ENCODE measurements at regions not wholly inside any gene's neighbourhood (a gene's known extent, or its start where the extent isn't known, plus 50 kb on each side); places are given as distances from the start of the nearest gene placed in this dataset.

DNA sequence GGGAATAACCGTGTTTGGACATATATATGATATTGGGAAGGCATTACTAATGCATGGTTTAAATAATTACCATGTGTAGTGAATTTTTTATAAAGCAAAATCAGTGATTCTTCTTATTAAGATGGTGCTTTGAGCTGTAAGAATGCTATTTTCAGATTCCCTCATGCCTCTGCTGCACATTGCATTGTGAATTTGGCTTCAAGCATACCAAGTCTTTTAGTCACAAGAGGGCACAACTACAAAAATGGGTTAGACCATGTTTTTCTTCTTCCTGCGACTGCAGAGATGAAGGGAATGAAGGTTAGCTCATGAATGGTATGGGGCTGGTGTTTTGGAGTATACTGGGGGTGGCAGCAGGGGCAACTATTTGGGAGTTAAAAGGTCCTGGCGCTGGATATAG is 320.1 kb downstream of the SLC4A3 start:
- no peaks in the 10 kb centered on the region for H3K27me3 ChIP-seq
- no peaks in the 10 kb centered on the region for H3K4me1 ChIP-seq
- DNase-seq (ENCODE audit: low spot score in 2 of 2): no peak
- no peak overlapping the region for H3K4me3 ChIP-seq
- H3K27ac ChIP-seq: no peak overlapping the region
- TF ChIP-seq POLR2A (IDR thresholded peaks at IDR 0.05): no peak
- no peak for TF ChIP-seq EP300 (IDR thresholded peaks at IDR 0.05)
- TF ChIP-seq, protein P1, sequence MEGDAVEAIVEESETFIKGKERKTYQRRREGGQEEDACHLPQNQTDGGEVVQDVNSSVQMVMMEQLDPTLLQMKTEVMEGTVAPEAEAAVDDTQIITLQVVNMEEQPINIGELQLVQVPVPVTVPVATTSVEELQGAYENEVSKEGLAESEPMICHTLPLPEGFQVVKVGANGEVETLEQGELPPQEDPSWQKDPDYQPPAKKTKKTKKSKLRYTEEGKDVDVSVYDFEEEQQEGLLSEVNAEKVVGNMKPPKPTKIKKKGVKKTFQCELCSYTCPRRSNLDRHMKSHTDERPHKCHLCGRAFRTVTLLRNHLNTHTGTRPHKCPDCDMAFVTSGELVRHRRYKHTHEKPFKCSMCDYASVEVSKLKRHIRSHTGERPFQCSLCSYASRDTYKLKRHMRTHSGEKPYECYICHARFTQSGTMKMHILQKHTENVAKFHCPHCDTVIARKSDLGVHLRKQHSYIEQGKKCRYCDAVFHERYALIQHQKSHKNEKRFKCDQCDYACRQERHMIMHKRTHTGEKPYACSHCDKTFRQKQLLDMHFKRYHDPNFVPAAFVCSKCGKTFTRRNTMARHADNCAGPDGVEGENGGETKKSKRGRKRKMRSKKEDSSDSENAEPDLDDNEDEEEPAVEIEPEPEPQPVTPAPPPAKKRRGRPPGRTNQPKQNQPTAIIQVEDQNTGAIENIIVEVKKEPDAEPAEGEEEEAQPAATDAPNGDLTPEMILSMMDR (IDR thresholded peaks at IDR 0.05): no peak
- no peaks in the 10 kb centered on the region for H3K36me3 ChIP-seq
- H3K9me3 ChIP-seq: no peaks in the 10 kb centered on the region
- 52 to 54% methylated on average over 3 of the region's 3 CpGs for WGBS, 2 donors

DNA sequence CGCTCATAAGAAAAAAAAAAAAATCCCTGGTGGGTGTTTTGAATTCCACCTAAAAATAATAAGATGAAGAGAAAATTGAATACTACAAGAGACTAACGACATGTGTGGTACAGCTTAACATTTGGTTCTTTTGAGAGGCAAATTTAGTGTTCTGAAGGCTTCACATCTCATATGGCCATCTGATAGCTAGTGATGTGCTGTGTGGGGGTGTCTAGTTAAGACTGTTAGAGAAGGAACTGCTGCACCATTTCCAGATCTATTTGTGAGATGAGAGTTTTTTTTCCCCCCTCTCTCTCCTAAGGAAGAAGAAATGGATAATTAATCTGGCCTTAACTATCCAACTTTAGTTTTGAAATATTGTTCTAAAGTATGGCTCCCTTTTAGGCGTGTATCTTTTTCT is 321.6 kb downstream of the SLC4A3 start:
- Histone ChIP-seq H3K4me3 (no peak overlapping the region), H3K36me3 (no peaks in the 10 kb centered on the region), H3K4me1 (no peaks in the 10 kb centered on the region), H3K27ac (no peak overlapping the region), H3K27me3 (no peaks in the 10 kb centered on the region), H3K9me3 (no peaks in the 10 kb centered on the region)
- 74 to 80% methylated on average over 3 of the region's 3 CpGs for WGBS, 2 donors
- TF ChIP-seq, protein P1 (IDR thresholded peaks at IDR 0.05): no peak
- TF ChIP-seq POLR2A (IDR thresholded peaks at IDR 0.05) (no peak), EP300 (IDR thresholded peaks at IDR 0.05) (no peak)
- no peak for DNase-seq (ENCODE audit: low spot score in 2 of 2)

DNA sequence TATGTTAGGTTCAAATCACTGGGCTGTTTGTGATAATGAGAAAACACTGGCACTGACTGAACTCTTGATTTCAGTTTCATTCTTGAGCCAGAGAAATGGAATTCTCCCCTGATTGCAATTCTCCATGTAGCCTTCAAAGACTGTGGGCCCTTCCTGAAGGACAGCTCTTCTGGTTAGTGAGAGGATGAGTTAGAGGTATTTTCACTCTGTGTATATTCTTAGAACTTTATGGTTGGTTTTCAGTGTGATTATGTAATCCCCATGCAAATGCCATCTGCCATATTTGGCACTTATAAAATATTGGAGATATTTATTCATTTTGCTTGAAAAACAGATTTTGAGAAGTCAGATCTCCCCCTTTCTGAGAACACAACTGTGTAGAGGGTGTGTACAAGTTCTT is 323.7 kb downstream of the SLC4A3 start:
- H3K36me3 ChIP-seq: no peaks in the 10 kb centered on the region
- TF ChIP-seq, protein P1 (IDR thresholded peaks at IDR 0.05): no peak
- TF ChIP-seq POLR2A (IDR thresholded peaks at IDR 0.05): no peak
- no peak for TF ChIP-seq EP300 (IDR thresholded peaks at IDR 0.05)
- H3K4me3 ChIP-seq: no peak overlapping the region
- H3K27ac ChIP-seq: no peak overlapping the region
- H3K4me1 ChIP-seq: no peaks in the 10 kb centered on the region
- peaks cover 0 to 8% (median 0%) of the 10 kb centered on the region in 4 donors for H3K9me3 ChIP-seq
- no peak for DNase-seq (ENCODE audit: low spot score in 2 of 2)
- no peaks in the 10 kb centered on the region for H3K27me3 ChIP-seq

DNA sequence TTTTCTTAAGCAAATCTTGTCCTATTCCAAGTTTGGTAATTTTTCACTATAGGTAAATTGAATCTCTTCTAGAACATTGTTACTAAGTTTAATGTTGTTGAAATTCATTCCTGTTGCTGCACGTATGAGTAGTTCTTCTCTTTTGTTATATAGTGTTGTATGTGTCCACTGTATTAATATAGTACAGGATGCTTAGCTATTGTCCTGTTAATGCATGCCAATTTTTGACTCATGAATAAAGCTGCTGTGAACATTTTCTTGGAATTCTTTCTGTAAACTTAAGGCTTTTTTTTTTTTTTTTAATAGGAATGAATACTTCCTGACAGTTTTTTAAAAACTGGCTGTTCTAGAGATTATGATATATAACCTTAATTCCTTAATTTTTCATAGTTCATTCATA is 326.9 kb downstream of the SLC4A3 start:
- 42 to 45% methylated on average over 1 of the region's 1 CpG for WGBS, 2 donors
- TF ChIP-seq POLR2A (IDR thresholded peaks at IDR 0.05) (no peak), EP300 (IDR thresholded peaks at IDR 0.05) (no peak)
- TF ChIP-seq, protein P1 (IDR thresholded peaks at IDR 0.05): no peak
- H3K4me1 ChIP-seq: no peaks in the 10 kb centered on the region
- H3K36me3 ChIP-seq: no peaks in the 10 kb centered on the region
- no peaks in the 10 kb centered on the region for H3K27me3 ChIP-seq
- H3K9me3 ChIP-seq: peaks cover 0 to 13% (median 0%) of the 10 kb centered on the region in 4 donors
- no peak for DNase-seq (ENCODE audit: low spot score in 2 of 2)
- no peak overlapping the region for H3K27ac ChIP-seq
- no peak overlapping the region for H3K4me3 ChIP-seq

DNA sequence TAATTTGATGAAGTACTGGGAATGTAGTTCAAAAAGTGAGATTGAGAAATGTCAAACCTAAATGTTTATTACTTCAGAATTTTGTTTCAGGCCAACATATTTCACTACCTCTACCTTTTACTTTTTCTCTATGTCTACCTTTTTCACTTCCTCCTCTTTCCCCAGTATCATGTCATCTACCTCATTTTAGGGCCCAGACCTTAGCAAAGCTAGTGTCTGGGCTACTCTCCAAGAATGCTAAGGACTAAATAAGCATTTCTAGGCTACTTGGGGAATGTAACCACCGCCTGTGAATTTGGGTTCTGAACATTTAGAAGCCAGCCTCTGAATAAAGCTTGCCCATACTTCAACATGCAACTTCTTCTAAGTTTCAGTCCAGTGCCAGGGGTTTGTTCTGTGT is 330.4 kb downstream of the SLC4A3 start:
- Histone ChIP-seq H3K36me3 (no peaks in the 10 kb centered on the region), H3K9me3 (peaks cover 0 to 13% (median 0%) of the 10 kb centered on the region in 4 donors), H3K4me1 (no peaks in the 10 kb centered on the region), H3K4me3 (no peak overlapping the region), H3K27me3 (no peaks in the 10 kb centered on the region), H3K27ac (no peak overlapping the region)
- no peak for DNase-seq (ENCODE audit: low spot score in 2 of 2)
- 79 to 96% methylated on average over 1 of the region's 1 CpG for WGBS, 2 donors
- TF ChIP-seq EP300 (IDR thresholded peaks at IDR 0.05) (no peak), POLR2A (IDR thresholded peaks at IDR 0.05) (no peak)
- TF ChIP-seq, protein P1 (IDR thresholded peaks at IDR 0.05): no peak
